Endothelial cell (in vitro differentiated cells): ENCODE measurements at regions not wholly inside any gene's neighbourhood (a gene's known extent, or its start where the extent isn't known, plus 50 kb on each side); places are given as distances from the start of the nearest gene placed in this dataset.

Experiments used
- DNase-seq: peaks from one replicate; pipeline ENCODE4 v3.0.0; 2021; ENCODE audit warnings: low spot score
- H3K27ac Mint-ChIP-seq: one replicate; pipeline ENCODE4 v1.8.0; 2021; ENCODE audit warnings: mixed read lengths, inconsistent platforms; ENCODE audit not compliant: unreplicated experiment
- H3K27me3 Mint-ChIP-seq: one replicate; pipeline ENCODE4 v1.8.0; 2021; ENCODE audit warnings: mild to moderate bottlenecking, moderate library complexity, mixed read lengths, inconsistent platforms; ENCODE audit not compliant: unreplicated experiment
- H3K36me3 Mint-ChIP-seq: one replicate; pipeline ENCODE4 v1.8.0; 2021; ENCODE audit warnings: mild to moderate bottlenecking, low read depth, mixed read lengths, inconsistent platforms; ENCODE audit not compliant: unreplicated experiment
- H3K4me1 Mint-ChIP-seq: one replicate; pipeline ENCODE4 v1.8.0; 2021; ENCODE audit warnings: mild to moderate bottlenecking, mixed read lengths, inconsistent platforms; ENCODE audit not compliant: unreplicated experiment
- H3K4me3 Mint-ChIP-seq: one replicate; pipeline ENCODE4 v1.8.0; 2021; ENCODE audit warnings: mild to moderate bottlenecking, mixed read lengths, inconsistent platforms; ENCODE audit not compliant: unreplicated experiment
- H3K9me3 Mint-ChIP-seq: one replicate; pipeline ENCODE4 v1.8.0; 2021; ENCODE audit warnings: mixed read lengths, inconsistent platforms; ENCODE audit not compliant: unreplicated experiment
- TF ChIP-seq, protein P1 (sequence below): fragments of 200-600 bp; sonication (generic); IDR thresholded peaks from one replicate; pipeline ENCODE4 v1.5.0; 2021; ENCODE audit warnings: antibody characterized with exemption; ENCODE audit not compliant: unreplicated experiment

DNA sequence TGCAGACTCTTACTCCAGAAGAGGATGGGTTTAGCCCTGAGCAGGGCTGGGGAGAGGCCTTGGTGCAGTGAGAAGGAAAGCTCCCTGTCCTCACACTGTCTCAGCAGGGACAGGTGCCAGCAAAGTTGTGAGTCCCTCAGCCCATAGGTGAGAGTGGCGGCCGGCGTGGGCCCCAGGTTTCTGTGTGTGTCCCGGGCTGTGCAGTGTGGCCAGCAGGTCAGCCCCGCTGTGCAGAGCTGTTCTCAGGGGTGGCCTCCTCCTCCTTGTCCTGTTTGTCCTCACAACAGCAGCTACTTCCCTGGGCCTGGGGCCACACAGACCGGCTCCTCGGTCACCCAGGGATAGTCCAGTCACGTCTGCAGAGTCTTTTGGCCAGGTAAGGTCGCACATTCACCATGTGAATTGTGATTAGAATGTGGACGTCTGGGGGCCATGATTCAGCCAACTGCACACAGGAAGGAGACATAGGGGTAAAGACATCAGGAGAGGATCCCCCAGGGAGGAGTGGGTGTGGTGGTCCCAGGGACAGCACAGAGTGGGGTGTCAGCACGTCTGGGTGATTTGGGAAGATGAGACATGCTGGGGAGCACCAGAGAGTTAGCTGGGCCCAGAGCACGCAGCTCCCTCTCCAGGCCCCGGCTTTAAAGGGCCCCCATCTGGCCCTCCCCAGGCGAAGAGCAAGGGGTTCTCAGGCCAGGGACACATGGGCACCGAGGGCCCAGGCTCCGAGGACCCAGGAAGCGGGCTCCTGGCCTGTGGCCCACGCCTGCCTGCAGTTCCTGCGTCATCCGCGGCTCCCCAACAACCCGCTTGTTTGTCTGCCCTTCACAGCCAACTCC is 81.6 kb downstream of the MYEOV start:
- H3K36me3 Mint-ChIP-seq = no peaks in the 10 kb centered on the region
- TF ChIP-seq, protein P1, sequence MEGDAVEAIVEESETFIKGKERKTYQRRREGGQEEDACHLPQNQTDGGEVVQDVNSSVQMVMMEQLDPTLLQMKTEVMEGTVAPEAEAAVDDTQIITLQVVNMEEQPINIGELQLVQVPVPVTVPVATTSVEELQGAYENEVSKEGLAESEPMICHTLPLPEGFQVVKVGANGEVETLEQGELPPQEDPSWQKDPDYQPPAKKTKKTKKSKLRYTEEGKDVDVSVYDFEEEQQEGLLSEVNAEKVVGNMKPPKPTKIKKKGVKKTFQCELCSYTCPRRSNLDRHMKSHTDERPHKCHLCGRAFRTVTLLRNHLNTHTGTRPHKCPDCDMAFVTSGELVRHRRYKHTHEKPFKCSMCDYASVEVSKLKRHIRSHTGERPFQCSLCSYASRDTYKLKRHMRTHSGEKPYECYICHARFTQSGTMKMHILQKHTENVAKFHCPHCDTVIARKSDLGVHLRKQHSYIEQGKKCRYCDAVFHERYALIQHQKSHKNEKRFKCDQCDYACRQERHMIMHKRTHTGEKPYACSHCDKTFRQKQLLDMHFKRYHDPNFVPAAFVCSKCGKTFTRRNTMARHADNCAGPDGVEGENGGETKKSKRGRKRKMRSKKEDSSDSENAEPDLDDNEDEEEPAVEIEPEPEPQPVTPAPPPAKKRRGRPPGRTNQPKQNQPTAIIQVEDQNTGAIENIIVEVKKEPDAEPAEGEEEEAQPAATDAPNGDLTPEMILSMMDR = no peak
- peaks cover 6% of the 10 kb centered on the region for H3K4me1 Mint-ChIP-seq
- H3K9me3 Mint-ChIP-seq = no peaks in the 10 kb centered on the region
- DNase-seq = no peak
- H3K27ac Mint-ChIP-seq = no peak overlapping the region
- no peak overlapping the region for H3K4me3 Mint-ChIP-seq
- peaks cover 10% of the 10 kb centered on the region for H3K27me3 Mint-ChIP-seq

DNA sequence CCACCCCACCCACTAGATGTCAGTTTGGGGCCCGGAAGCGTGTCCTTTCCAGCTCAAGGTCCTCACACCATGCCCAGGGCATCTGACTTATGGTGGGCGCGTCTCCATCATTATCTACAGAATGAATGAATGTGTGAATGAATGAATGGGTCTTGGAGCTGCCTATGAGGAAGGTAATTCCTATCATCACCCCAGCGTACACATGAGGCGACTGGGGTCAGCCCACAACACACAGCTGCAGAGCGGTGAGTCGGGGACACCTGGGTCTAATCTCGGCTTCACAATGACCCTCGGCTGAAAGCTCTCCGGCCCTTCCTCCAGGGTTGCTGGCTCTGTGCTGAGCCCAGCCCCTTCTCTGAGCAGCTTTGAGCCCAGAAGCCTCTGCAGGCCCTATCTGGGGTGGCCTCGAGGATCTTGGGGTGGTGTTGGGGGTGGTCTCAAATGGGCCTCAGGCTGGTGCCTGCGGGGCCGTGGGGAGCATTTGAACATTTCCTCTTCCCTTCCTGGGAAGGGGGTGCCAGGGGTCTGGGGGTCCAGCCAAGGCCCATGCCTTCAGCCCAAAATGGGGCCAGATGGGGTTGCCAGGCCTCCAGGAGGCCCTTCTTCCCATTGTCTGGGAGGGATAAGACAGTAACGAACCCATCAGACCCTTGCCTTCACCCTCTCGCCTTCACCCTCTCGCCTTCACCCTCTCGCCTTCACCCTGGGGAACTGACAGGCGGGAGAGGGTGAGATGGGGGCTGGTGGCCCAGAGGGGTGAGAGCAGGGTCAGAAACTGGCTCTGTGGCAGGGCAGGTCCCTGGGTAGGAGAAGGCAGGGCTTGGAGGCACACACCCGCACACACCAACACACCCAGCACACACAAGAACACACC is 82.4 kb downstream of the MYEOV start:
- H3K27ac Mint-ChIP-seq = no peak overlapping the region
- no peaks in the 10 kb centered on the region for H3K9me3 Mint-ChIP-seq
- no peak overlapping the region for H3K4me3 Mint-ChIP-seq
- peaks cover 6% of the 10 kb centered on the region for H3K4me1 Mint-ChIP-seq
- peaks cover 10% of the 10 kb centered on the region for H3K27me3 Mint-ChIP-seq
- H3K36me3 Mint-ChIP-seq = no peaks in the 10 kb centered on the region
- TF ChIP-seq, protein P1 = no peak
- DNase-seq = no peak

DNA sequence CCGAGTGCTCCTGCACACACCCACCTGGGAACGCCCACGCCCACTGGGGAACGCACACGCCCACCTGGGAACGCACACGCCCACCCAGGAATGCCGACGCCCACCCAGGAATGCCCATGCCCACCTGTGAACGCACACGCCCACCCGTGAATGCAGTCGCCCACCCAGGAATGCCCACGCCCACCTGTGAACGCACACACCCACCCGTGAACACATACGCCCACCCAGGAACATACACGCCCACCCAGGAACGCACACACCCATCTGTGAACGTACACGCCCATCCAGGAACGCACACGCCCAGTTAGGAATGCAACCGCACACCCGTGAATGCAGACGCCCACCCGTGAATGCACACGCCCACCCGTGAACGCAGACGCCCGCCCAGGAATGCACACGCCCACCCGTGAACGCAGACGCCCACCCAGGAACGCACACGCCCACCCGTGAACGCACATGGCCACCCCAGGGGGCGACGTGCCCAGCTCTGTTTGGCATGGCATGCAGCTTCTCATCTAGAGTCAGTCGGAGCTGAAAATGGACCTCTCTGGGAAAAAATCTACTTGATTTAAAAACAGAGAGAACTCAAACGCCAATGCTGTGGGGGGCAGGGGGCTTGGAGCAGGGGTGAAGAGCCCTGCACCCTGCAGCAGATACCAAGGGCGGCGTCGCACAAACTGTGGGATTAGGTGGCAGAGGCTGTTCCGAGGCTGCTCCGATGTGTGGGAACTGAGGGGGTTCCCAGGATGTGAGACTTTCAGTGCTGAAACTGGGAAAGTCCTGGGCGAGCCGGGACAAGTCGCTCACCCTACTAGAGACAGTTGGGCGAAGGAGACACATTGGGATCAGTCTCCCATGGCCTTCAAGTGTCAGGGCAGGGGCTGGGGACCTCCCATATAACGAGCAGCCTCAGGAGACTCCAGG is 83.3 kb downstream of the MYEOV start:
- Mint-ChIP-seq H3K27me3 (peaks cover 10% of the 10 kb centered on the region), H3K9me3 (no peaks in the 10 kb centered on the region), H3K4me3 (no peak overlapping the region), H3K4me1 (peaks cover 6% of the 10 kb centered on the region), H3K36me3 (no peaks in the 10 kb centered on the region), H3K27ac (no peak overlapping the region)
- TF ChIP-seq, protein P1 = no peak
- DNase-seq = no peak

DNA sequence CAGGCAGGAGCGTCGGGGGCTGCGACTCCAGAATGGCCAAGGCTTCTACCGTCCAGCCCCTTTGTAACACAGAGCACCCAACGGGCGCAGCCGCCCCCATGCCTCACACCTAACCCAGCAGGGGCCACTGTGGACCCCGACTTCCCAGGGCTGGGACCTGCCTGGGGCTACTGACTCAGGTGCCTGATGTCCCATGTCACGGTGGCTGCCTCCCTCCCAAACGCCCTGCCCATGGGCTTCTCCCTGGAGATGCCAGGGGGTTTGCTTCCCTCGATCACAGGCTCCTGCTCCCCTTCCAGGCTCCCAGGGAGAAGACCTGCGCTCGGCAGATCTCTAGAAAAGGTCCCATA is 84.0 kb downstream of the MYEOV start:
- Mint-ChIP-seq H3K36me3 (no peaks in the 10 kb centered on the region), H3K27ac (no peak overlapping the region), H3K9me3 (no peaks in the 10 kb centered on the region), H3K4me3 (no peak overlapping the region), H3K4me1 (peaks cover 6% of the 10 kb centered on the region), H3K27me3 (peaks cover 10% of the 10 kb centered on the region)
- DNase-seq = no peak
- TF ChIP-seq, protein P1 = no peak
